ENCODE measurements at regions not wholly inside any gene's neighbourhood (a gene's known extent, or its start where the extent isn't known, plus 50 kb on each side); places are given as distances from the start of the nearest gene placed in this dataset.

- Histone ChIP-seq H3K9me1 (replicated peaks; ENCODE audit: control insufficient read depth, extremely low read depth, insufficient read depth, low read length) (no peaks in the 10 kb centered on the region), H3K27ac (ENCODE audit: insufficient read depth, low read depth, low read length) (no peak overlapping the region), H3K4me2 (ENCODE audit: insufficient read depth, low read length) (no peak overlapping the region), H3K4me1 (ENCODE audit: control insufficient read depth, extremely low read depth, insufficient read depth, low read length) (no peaks in the 10 kb centered on the region), H3K79me2 (ENCODE audit: control insufficient read depth, insufficient read depth, low read length) (no peaks in the 10 kb centered on the region), H3K36me3 (ENCODE audit: control insufficient read depth in 2 of 2, extremely low read depth in 1 of 2, insufficient read depth in 2 of 2, low read length in 2 of 2) (no peaks in the 10 kb centered on the region), H3K9me3 (replicated peaks; ENCODE audit: control insufficient read depth, insufficient read depth, low read length) (no peaks in the 10 kb centered on the region), H2AFZ (ENCODE audit: low read depth, low read length) (no peak overlapping the region), H3K9ac (replicated peaks; ENCODE audit: extremely low read depth, insufficient read depth, low read length) (no peak overlapping the region), H4K20me1 (replicated peaks; ENCODE audit: control insufficient read depth, extremely low read depth, insufficient read depth, low read length) (no peaks in the 10 kb centered on the region), H3K4me3 (replicated peaks in 1 of 3; ENCODE audit: insufficient read depth in 1 of 3, low read depth in 1 of 3, low read length in 3 of 3) (no peak overlapping the region), H3K27me3 (ENCODE audit: control insufficient read depth in 2 of 2, insufficient read depth in 2 of 2, low read length in 2 of 2) (peaks cover 1 to 3% of the 10 kb centered on the region in 2 experiments)
- dilution Hi-C loops (cut with MboI; ENCODE audit: extremely low pct_ligation_motif_present, low sequenced_read_pairs) = no loop called here
- intact Hi-C loops (cut with micrococcal nuclease) = loop anchor here (10.0 kb wide), 1 partner anchor 185 kb away; no protein-coding TSS in a partner anchor
- DNase-seq (ENCODE audit: low read depth, low spot score) = no peak
- POLR2A ChIA-PET = no interaction called here
- CTCF ChIA-PET = no interaction called here
- no TSS peak for BruUV-seq (replicated peaks)
- TF ChIP-seq POLR2AphosphoS5 (IDR thresholded peaks at IDR 0.05; ENCODE audit: insufficient read depth, low read depth, low read length) (no peak), CTCF (IDR thresholded peaks at IDR 0.05; ENCODE audit: extremely low read depth in 1 of 2, insufficient read depth in 1 of 2, low read depth in 1 of 2, low read length in 2 of 2) (no peak), EZH2 (IDR thresholded peaks at IDR 0.05; ENCODE audit: borderline replicate concordance, low read depth, low read length, severe bottlenecking) (no peak)
- no peak for FAIRE-seq
Observed at GRCh38 chr5:126309860-126310259, 113.3 kb upstream of the GRAMD2B start.

GRCh38 chr5:126311766-126312165 lies 111.4 kb upstream of the GRAMD2B start:
- ChIA-PET POLR2A (interaction anchor here (0.6 kb wide), 1 partner anchor 24 kb away, joined by 4 read pairs; no protein-coding TSS in a partner anchor), CTCF (interaction anchor here (1.0 kb wide), 1 partner anchor 14 kb away, joined by 3 read pairs; no protein-coding TSS in a partner anchor)
- peaks cover 1 to 3% of the 10 kb centered on the region in 2 experiments for H3K27me3 ChIP-seq (ENCODE audit: control insufficient read depth in 2 of 2, insufficient read depth in 2 of 2, low read length in 2 of 2)
- no TSS peak for BruUV-seq (replicated peaks)
- no peaks in the 10 kb centered on the region for H3K4me1 ChIP-seq (ENCODE audit: control insufficient read depth, extremely low read depth, insufficient read depth, low read length)
- H2AFZ ChIP-seq (ENCODE audit: low read depth, low read length) = no peak overlapping the region
- dilution Hi-C loops (cut with MboI; ENCODE audit: extremely low pct_ligation_motif_present, low sequenced_read_pairs) = no loop called here
- TF ChIP-seq JUN (IDR thresholded peaks at IDR 0.05; ENCODE audit: borderline replicate concordance, insufficient read depth, insufficient read length, low read depth) (no peak), MYC (IDR thresholded peaks at IDR 0.05; ENCODE audit: low read depth, low read length) (no peak)
- no peak overlapping the region for H3K4me3 ChIP-seq (replicated peaks in 1 of 3; ENCODE audit: insufficient read depth in 1 of 3, low read depth in 1 of 3, low read length in 3 of 3)
- H3K9ac ChIP-seq (replicated peaks; ENCODE audit: extremely low read depth, insufficient read depth, low read length) = no peak overlapping the region
- H3K27ac ChIP-seq (ENCODE audit: insufficient read depth, low read depth, low read length) = no peak overlapping the region
- H4K20me1 ChIP-seq (replicated peaks; ENCODE audit: control insufficient read depth, extremely low read depth, insufficient read depth, low read length) = no peaks in the 10 kb centered on the region
- intact Hi-C loops (cut with micrococcal nuclease) = no loop called here
- H3K4me2 ChIP-seq (ENCODE audit: insufficient read depth, low read length) = no peak overlapping the region
- H3K9me3 ChIP-seq (replicated peaks; ENCODE audit: control insufficient read depth, insufficient read depth, low read length) = no peaks in the 10 kb centered on the region
- no peaks in the 10 kb centered on the region for H3K79me2 ChIP-seq (ENCODE audit: control insufficient read depth, insufficient read depth, low read length)
- DNase-seq (ENCODE audit: low read depth, low spot score) = no peak
- H3K36me3 ChIP-seq (ENCODE audit: control insufficient read depth in 2 of 2, extremely low read depth in 1 of 2, insufficient read depth in 2 of 2, low read length in 2 of 2) = no peaks in the 10 kb centered on the region
- no peak for FAIRE-seq
- no peaks in the 10 kb centered on the region for H3K9me1 ChIP-seq (replicated peaks; ENCODE audit: control insufficient read depth, extremely low read depth, insufficient read depth, low read length)

All from endothelial cell of umbilical vein (primary cell).